ENCODE measurements at regions not wholly inside any gene's neighbourhood (a gene's known extent, or its start where the extent isn't known, plus 50 kb on each side); places are given as distances from the start of the nearest gene placed in this dataset.

DNA sequence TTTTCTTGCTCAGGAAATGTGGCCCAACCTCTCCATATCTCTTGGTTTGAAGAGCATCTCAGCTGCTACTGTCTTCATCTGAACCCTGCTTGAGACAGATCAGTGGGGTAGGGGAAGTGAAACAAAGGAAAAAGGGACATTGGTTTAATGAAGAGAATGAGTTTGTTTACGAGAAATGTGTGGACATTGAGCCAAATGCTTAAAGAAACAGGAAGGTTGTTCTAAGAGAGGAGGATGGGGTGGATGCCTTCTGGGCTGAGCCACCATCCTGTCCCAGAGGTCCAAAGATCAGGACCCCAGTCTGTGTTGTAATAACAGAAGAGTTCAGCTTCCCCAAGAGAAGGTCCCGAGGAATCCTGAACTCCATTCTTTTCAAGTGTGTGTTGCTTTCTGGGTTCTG lies 369.7 kb downstream of the INSC start:
- TF ChIP-seq, protein P1, sequence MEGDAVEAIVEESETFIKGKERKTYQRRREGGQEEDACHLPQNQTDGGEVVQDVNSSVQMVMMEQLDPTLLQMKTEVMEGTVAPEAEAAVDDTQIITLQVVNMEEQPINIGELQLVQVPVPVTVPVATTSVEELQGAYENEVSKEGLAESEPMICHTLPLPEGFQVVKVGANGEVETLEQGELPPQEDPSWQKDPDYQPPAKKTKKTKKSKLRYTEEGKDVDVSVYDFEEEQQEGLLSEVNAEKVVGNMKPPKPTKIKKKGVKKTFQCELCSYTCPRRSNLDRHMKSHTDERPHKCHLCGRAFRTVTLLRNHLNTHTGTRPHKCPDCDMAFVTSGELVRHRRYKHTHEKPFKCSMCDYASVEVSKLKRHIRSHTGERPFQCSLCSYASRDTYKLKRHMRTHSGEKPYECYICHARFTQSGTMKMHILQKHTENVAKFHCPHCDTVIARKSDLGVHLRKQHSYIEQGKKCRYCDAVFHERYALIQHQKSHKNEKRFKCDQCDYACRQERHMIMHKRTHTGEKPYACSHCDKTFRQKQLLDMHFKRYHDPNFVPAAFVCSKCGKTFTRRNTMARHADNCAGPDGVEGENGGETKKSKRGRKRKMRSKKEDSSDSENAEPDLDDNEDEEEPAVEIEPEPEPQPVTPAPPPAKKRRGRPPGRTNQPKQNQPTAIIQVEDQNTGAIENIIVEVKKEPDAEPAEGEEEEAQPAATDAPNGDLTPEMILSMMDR (IDR thresholded peaks at IDR 0.05) = no peak
- TF ChIP-seq POLR2A (IDR thresholded peaks at IDR 0.05) = no peak
